ENCODE measurements at regions not wholly inside any gene's neighbourhood (a gene's known extent, or its start where the extent isn't known, plus 50 kb on each side); places are given as distances from the start of the nearest gene placed in this dataset.

DNA sequence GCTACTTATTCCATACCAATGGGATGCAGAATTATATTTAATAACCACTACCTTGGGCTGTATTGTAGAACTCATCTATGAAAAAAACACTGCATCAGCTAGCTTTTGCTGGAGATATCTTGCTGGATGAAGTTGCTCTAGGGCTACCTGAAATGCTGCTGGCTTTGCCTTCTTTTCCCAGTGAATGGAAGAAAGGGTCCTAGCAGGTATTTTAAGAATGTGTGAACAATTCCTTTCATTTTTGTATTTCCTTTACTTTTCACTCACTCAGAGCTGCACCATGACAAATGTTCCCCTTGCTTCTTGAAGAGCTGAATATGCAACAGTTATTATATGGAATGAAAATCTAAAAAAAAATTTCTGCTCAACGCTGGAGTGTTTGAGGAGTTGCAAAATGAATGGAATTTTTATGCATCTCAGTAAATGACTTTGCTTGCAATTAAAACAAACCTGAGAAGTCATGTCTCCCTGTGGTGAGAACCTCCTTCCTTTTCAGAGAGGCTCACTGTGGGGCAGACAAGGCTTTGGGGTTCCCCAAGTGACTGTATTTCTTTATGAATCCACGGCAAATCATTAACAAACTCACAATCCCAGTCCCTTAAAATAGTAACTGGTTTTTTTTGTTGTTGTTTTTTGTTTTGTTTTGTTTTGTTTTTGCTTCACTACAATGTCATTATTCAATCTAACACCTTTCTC is 566.8 kb upstream of the KIRREL3 start:
- DNase-seq = no peak

GRCh38 chr11:127564810-127565209 is 564.2 kb upstream of the KIRREL3 start:
- no peak for DNase-seq

- no peak for DNase-seq
These were observed 559.4 kb upstream of the KIRREL3 start for GRCh38 chr11:127559978-127560377.

DNA sequence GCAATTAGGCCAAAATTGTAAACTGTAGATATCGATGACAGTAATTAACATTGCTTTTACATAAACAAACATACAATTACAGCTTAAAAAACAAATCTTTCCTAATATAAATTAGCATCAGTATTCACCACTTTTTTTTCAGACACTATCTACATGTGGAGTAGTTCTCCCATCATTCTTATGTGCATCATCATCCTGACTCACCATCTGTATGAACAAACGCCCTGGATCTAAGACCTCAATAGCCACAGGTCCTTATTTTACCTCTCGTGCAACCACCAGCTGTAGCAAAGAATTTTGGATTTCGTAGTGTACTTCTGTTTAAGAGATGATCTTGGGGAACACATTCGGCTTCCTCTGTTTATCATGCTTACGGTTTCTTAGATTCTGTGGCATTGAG is 551.9 kb upstream of the KIRREL3 start:
- DNase-seq = no peak

- DNase-seq = no peak
These were observed 530.6 kb upstream of the KIRREL3 start for GRCh38 chr11:127531167-127531566.

- DNase-seq = no peak
These were observed 527.7 kb upstream of the KIRREL3 start for GRCh38 chr11:127528297-127528696.

- DNase-seq = no peak
These were observed 524.0 kb upstream of the KIRREL3 start for GRCh38 chr11:127524618-127525017.

DNA sequence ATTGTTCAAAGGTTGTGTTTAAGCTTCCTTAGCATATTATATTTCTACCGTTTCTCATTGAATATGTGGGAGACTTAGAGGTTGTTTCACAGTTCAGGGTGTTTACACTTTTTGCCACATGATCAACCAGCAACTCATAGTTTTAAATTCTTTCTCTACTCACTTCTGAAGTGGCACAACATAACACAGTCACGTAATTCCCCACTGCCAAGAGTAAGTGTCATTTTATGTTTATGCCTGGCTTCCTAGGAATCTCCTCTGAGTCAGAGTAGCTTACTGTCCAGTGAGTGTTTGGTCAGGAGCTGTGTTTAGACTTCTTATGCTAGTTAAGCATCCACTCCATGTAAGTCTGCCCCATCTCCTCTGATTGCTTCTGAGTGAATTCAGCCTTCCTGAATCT is 520.8 kb upstream of the KIRREL3 start:
- no peak for DNase-seq

GRCh38 chr11:127507851-127508250 is 507.3 kb upstream of the KIRREL3 start:
- no peak for DNase-seq

DNA sequence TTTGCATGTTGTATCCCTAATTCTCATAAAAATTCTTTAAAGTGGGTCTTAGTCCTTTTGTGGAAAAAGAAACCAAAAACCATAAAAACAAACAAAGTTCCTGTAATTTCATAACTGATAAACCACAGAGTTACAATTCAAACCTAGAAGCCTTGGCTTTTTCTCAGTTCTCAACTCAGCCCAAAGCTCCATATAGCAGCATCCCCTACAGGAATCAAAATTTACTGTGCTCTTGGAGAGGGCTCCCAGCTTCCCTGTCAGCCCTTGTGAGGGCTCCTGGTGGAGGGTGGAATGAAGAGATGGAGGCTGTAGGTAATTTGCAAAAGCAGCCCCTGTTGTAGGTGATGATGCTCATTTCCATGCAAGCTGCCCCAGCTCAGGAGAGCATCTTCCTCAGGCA is 506.1 kb upstream of the KIRREL3 start:
- no peak for DNase-seq

GRCh38 chr11:127506126-127506525 is 505.6 kb upstream of the KIRREL3 start:
- DNase-seq = no peak

DNA sequence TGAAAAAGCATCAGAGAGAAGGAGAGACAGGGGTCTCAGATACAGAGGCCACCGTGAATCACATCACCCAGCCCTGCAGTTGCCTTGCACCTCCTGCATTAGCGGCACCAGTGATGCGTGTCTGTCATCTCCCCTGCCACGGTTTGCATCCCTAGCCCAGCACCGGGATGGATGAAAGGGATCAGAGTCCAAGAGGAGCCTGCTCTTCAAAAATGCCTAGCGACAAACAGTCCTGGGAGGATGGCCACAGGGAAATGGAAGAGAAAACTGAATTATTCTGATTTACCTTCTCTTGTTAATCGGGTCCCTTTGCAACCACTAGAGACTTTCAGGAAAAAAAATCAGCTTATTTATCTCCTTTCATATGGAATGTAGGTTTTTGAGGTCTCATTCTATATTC is 495.6 kb upstream of the KIRREL3 start:
- DNase-seq = no peak

GRCh38 chr11:127493330-127494022 is 492.9 kb upstream of the KIRREL3 start:
- DNase-seq = no peak

DNA sequence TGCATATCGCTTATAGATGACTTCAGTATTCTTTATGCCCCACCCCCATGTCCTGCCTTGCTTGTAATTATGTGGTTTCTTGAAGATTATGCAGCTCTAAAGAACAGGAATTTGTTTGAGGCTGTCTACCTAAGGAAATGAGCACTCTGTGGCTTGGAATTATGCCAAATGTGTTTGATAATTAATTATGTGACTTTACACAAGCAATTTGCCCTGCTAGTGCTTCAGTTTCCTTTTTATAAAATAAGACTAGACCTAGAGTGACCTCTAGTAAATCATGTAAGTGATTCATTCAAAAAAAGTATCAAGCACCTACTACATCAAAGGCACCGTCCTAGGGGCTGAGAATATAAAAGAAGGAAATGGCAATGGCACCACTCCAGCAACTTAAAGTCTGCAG is 491.5 kb upstream of the KIRREL3 start:
- no peak for DNase-seq

- no peak for DNase-seq
These were observed 491.0 kb upstream of the KIRREL3 start for GRCh38 chr11:127491589-127491988.

DNA sequence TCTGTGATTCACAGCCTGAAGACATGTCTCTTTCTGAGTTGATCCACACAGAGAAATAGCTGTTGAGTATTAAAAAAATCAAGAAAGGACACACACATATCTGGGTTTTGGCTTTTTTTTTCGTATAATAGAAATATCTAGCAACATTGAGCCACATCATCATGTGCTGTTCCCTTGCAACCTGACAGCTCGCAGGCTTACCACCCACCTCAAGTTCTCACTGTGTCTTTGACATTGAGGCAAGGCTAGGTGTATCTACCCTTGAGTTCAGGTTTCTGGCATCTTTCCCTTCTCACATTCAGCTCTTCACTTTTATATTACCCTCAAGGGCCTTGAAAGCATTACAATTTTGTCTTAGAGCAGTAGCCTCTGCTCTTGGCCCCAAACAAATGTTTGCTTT is 490.3 kb upstream of the KIRREL3 start:
- no peak for DNase-seq

GRCh38 chr11:127485541-127485940 is 485.0 kb upstream of the KIRREL3 start:
- DNase-seq = no peak

GRCh38 chr11:127481391-127481790 is 480.8 kb upstream of the KIRREL3 start:
- DNase-seq = no peak

DNA sequence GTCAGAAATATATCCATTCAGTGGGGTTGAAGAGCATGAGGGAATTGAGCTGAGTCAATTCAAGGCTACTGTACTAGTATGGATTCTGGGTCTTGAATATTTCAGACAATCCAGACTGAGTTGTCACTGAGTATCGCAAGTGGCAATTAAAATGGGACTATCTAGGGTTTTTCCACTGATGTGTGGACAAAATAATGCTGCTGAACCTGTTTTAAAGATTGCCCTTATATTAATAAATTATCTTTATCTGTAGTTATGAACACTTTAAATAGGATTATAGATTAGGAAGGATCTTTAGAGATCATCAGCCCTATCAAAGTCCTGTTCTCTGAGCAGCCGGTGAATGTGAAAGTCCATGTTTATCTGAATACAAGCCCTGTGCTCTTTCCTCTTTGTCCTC is 478.3 kb upstream of the KIRREL3 start:
- DNase-seq = no peak

- DNase-seq = no peak
These were observed 474.2 kb upstream of the KIRREL3 start for GRCh38 chr11:127474766-127475165.

GRCh38 chr11:127472505-127472904 is 471.9 kb upstream of the KIRREL3 start:
- DNase-seq = no peak

- DNase-seq = no peak
These were observed 471.1 kb upstream of the KIRREL3 start for GRCh38 chr11:127471662-127472061.

- no peak for DNase-seq
These were observed 469.8 kb upstream of the KIRREL3 start for GRCh38 chr11:127470306-127470884.

- DNase-seq = no peak
These were observed 463.8 kb upstream of the KIRREL3 start for GRCh38 chr11:127464325-127464724.

GRCh38 chr11:127462065-127462344 is 461.4 kb upstream of the KIRREL3 start:
- no peak for DNase-seq
